ENCODE measurements at regions not wholly inside any gene's neighbourhood (a gene's known extent, or its start where the extent isn't known, plus 50 kb on each side); places are given as distances from the start of the nearest gene placed in this dataset.

- no peak for DNase-seq (ENCODE audit: low read depth in 2 of 2)
Measured at GRCh38 chr1:55420929-55421716, 206.0 kb upstream of the USP24 start.

GRCh38 chr1:55420026-55420425 lies 204.9 kb upstream of the USP24 start:
- DNase-seq (ENCODE audit: low read depth in 2 of 2): no peak

GRCh38 chr1:55418208-55419000 lies 203.2 kb upstream of the USP24 start:
- DNase-seq (ENCODE audit: low read depth in 2 of 2): no peak

- no peak for DNase-seq (ENCODE audit: low read depth in 2 of 2)
Measured at GRCh38 chr1:55416164-55416842, 201.1 kb upstream of the USP24 start.

- DNase-seq (ENCODE audit: low read depth in 2 of 2): no peak
Measured at GRCh38 chr1:55413286-55413685, 198.1 kb upstream of the USP24 start.

GRCh38 chr1:55412060-55412459 lies 196.9 kb upstream of the USP24 start:
- DNase-seq (ENCODE audit: low read depth in 2 of 2): no peak

GRCh38 chr1:55402671-55403464 lies 187.7 kb upstream of the USP24 start:
- DNase-seq (ENCODE audit: low read depth in 2 of 2): no peak

GRCh38 chr1:55402142-55402541 lies 187.0 kb upstream of the USP24 start:
- DNase-seq (ENCODE audit: low read depth in 2 of 2): no peak

- DNase-seq (ENCODE audit: low read depth in 2 of 2): no peak
Measured at GRCh38 chr1:55400508-55400907, 185.3 kb upstream of the USP24 start.

GRCh38 chr1:55399346-55399745 lies 184.2 kb upstream of the USP24 start:
- no peak for DNase-seq (ENCODE audit: low read depth in 2 of 2)

- DNase-seq (ENCODE audit: low read depth in 2 of 2): no peak
Measured at GRCh38 chr1:55396381-55396891, 181.3 kb upstream of the USP24 start.

- DNase-seq (ENCODE audit: low read depth in 2 of 2): no peak
Measured at GRCh38 chr1:55388960-55389359, 173.8 kb upstream of the USP24 start.

- no peak for DNase-seq (ENCODE audit: low read depth in 2 of 2)
Measured at GRCh38 chr1:55387145-55387544, 172.0 kb upstream of the USP24 start.

- no peak for DNase-seq (ENCODE audit: low read depth in 2 of 2)
Measured at GRCh38 chr1:55386456-55386855, 171.3 kb upstream of the USP24 start.

- DNase-seq (ENCODE audit: low read depth in 2 of 2): no peak
Measured at GRCh38 chr1:55385402-55386018, 170.3 kb upstream of the USP24 start.

- no peak for DNase-seq (ENCODE audit: low read depth in 2 of 2)
Measured at GRCh38 chr1:55384637-55385036, 169.5 kb upstream of the USP24 start.

GRCh38 chr1:55382806-55383305 lies 167.7 kb upstream of the USP24 start:
- no peak for DNase-seq (ENCODE audit: low read depth in 2 of 2)

GRCh38 chr1:55381983-55382382 lies 166.8 kb upstream of the USP24 start:
- DNase-seq (ENCODE audit: low read depth in 2 of 2): no peak

- no peak for DNase-seq (ENCODE audit: low read depth in 2 of 2)
Measured at GRCh38 chr1:55381491-55381890, 166.3 kb upstream of the USP24 start.

GRCh38 chr1:55380355-55380970 lies 165.3 kb upstream of the USP24 start:
- no peak for DNase-seq (ENCODE audit: low read depth in 2 of 2)
